ENCODE measurements at regions not wholly inside any gene's neighbourhood (a gene's known extent, or its start where the extent isn't known, plus 50 kb on each side); places are given as distances from the start of the nearest gene placed in this dataset.

DNA sequence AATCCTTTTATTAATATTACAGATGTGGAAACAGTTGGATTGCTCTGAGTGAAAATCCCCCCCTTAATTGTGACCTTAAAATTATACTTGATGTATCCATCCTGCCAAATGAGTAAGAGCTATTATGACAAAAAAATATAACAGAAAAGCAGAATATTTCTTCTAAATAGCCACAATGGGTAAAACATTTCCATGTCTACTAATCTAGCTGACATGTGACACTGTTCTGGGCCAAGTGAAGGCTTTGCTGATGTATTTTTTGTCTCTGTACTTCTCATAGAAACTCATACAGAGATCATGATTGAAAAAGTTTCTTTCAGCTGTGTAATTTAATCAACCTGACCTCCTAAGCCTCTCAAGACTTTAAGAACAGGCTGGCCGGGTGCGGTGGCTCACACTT is 569.1 kb upstream of the ZFP42 start:
- no peak for ATAC-seq (ENCODE audit: low read depth)
- Histone ChIP-seq H3K9me3 (ENCODE audit: severe bottlenecking) (no peaks in the 10 kb centered on the region), H3K36me3 (ENCODE audit: low read depth) (no peaks in the 10 kb centered on the region), H3K27ac (ENCODE audit: poor library complexity, severe bottlenecking) (no peak overlapping the region), H3K4me1 (ENCODE audit: insufficient read depth, poor library complexity, severe bottlenecking) (peaks cover 9% of the 10 kb centered on the region), H3K27me3 (ENCODE audit: insufficient read depth, poor library complexity, severe bottlenecking) (no peaks in the 10 kb centered on the region), H3K4me3 (ENCODE audit: severe bottlenecking) (no peak overlapping the region)
- TF ChIP-seq, protein P1, sequence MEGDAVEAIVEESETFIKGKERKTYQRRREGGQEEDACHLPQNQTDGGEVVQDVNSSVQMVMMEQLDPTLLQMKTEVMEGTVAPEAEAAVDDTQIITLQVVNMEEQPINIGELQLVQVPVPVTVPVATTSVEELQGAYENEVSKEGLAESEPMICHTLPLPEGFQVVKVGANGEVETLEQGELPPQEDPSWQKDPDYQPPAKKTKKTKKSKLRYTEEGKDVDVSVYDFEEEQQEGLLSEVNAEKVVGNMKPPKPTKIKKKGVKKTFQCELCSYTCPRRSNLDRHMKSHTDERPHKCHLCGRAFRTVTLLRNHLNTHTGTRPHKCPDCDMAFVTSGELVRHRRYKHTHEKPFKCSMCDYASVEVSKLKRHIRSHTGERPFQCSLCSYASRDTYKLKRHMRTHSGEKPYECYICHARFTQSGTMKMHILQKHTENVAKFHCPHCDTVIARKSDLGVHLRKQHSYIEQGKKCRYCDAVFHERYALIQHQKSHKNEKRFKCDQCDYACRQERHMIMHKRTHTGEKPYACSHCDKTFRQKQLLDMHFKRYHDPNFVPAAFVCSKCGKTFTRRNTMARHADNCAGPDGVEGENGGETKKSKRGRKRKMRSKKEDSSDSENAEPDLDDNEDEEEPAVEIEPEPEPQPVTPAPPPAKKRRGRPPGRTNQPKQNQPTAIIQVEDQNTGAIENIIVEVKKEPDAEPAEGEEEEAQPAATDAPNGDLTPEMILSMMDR (IDR thresholded peaks at IDR 0.05; ENCODE audit: poor library complexity, severe bottlenecking), result no peak
- DNase-seq (ENCODE audit: low spot score), result no peak

DNA sequence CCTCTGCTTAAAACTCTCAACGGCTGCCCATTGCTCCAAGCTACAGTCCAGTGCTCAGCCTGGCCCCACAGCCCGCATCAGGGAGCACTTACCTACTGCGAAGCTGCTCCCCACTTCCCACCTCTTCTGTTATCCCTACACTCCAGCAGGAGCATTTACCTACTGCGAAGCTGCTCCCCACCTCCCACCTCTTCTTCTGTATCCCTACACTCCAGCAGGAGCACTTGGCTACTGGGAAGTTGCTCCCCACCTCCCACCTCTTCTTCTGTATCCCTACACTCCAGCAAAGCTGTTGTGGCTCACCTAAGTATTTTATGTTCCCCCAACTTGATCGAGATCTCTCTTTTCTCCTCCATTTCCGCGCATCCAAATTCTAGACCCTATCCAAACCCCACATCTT is 563.3 kb upstream of the ZFP42 start:
- Histone ChIP-seq H3K36me3 (ENCODE audit: low read depth) (no peaks in the 10 kb centered on the region), H3K27me3 (ENCODE audit: insufficient read depth, poor library complexity, severe bottlenecking) (no peaks in the 10 kb centered on the region), H3K4me1 (ENCODE audit: insufficient read depth, poor library complexity, severe bottlenecking) (no peaks in the 10 kb centered on the region), H3K9me3 (ENCODE audit: severe bottlenecking) (no peaks in the 10 kb centered on the region), H3K27ac (ENCODE audit: poor library complexity, severe bottlenecking) (no peak overlapping the region), H3K4me3 (ENCODE audit: severe bottlenecking) (no peak overlapping the region)
- TF ChIP-seq, protein P1 (IDR thresholded peaks at IDR 0.05; ENCODE audit: poor library complexity, severe bottlenecking), result no peak
- no peak for DNase-seq (ENCODE audit: low spot score)
- no peak for ATAC-seq (ENCODE audit: low read depth)

DNA sequence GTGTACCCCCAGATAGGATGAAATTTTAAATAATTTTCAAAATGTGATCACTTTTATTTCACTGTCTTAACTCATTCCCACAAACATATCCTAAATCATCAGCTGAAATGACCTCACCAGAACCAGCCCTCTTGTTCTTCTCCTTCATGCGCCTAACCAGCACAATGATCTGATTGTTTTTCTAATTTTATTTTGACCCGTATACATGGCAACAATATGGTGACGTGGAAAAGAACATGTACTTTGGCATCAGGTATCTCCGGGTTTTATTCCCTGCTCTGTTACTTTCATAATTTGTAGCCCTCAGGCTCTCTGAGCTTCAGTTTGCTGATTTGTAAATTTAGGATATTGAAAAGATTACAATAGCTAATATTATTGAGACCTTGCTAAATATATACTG is 562.4 kb upstream of the ZFP42 start:
- no peaks in the 10 kb centered on the region for H3K4me1 ChIP-seq (ENCODE audit: insufficient read depth, poor library complexity, severe bottlenecking)
- no peaks in the 10 kb centered on the region for H3K9me3 ChIP-seq (ENCODE audit: severe bottlenecking)
- no peak overlapping the region for H3K27ac ChIP-seq (ENCODE audit: poor library complexity, severe bottlenecking)
- H3K4me3 ChIP-seq (ENCODE audit: severe bottlenecking), result no peak overlapping the region
- TF ChIP-seq, protein P1 (IDR thresholded peaks at IDR 0.05; ENCODE audit: poor library complexity, severe bottlenecking), result no peak
- no peak for ATAC-seq (ENCODE audit: low read depth)
- H3K27me3 ChIP-seq (ENCODE audit: insufficient read depth, poor library complexity, severe bottlenecking), result no peaks in the 10 kb centered on the region
- DNase-seq (ENCODE audit: low spot score), result no peak
- no peaks in the 10 kb centered on the region for H3K36me3 ChIP-seq (ENCODE audit: low read depth)

DNA sequence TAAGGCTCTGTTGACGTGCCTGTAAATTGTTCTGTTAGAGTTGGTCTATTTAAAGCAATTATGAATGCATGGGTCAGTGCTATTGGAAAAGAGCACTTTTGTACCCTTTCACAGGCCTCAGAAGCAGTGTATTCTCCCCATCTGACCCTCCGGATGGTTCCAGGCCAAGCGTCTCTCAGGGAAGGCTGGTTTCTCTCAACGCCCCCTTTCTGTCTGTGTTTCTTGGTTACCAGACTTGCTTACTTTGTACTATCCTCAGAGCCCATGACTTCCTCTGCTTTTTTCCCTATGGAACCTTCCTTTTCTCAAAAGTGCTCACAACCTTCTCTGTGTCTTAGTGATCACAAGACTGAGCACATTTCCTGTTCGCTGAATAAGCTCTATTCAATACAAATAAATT is 559.3 kb upstream of the ZFP42 start:
- no peak for ATAC-seq (ENCODE audit: low read depth)
- H3K9me3 ChIP-seq (ENCODE audit: severe bottlenecking), result no peaks in the 10 kb centered on the region
- no peak for DNase-seq (ENCODE audit: low spot score)

DNA sequence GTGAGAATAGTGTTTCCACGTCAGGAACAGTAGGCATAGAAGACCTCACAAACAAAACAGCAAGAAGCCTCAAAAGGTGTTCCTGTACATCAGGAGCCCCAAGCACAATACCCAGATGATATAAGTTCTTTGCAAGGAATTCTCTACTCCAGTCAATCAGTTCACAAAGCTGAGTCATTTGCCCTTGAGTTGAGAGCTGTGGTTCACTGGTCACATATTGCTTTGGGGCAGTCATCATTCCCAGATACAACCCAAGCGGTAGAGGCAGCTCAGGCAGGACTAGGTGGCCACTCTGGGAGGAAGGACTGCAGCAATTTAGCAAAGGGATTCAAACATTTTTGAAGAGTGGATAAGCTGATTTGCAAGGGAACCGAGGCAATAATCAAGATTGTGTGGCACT is 551.5 kb upstream of the ZFP42 start:
- TF ChIP-seq, protein P1 (IDR thresholded peaks at IDR 0.05; ENCODE audit: poor library complexity, severe bottlenecking), result no peak
- DNase-seq (ENCODE audit: low spot score) (no peak), ATAC-seq (ENCODE audit: low read depth) (no peak)
- no peaks in the 10 kb centered on the region for H3K4me1 ChIP-seq (ENCODE audit: insufficient read depth, poor library complexity, severe bottlenecking)
- no peaks in the 10 kb centered on the region for H3K27me3 ChIP-seq (ENCODE audit: insufficient read depth, poor library complexity, severe bottlenecking)
- no peak overlapping the region for H3K4me3 ChIP-seq (ENCODE audit: severe bottlenecking)
- no peaks in the 10 kb centered on the region for H3K36me3 ChIP-seq (ENCODE audit: low read depth)
- H3K9me3 ChIP-seq (ENCODE audit: severe bottlenecking), result no peaks in the 10 kb centered on the region
- no peak overlapping the region for H3K27ac ChIP-seq (ENCODE audit: poor library complexity, severe bottlenecking)

More for the DNA sequence above, 559.3 kb upstream of the ZFP42 start:
- no peaks in the 10 kb centered on the region for H3K4me1 ChIP-seq (ENCODE audit: insufficient read depth, poor library complexity, severe bottlenecking)
- H3K27me3 ChIP-seq (ENCODE audit: insufficient read depth, poor library complexity, severe bottlenecking), result no peaks in the 10 kb centered on the region
- H3K27ac ChIP-seq (ENCODE audit: poor library complexity, severe bottlenecking), result no peak overlapping the region
- no peaks in the 10 kb centered on the region for H3K36me3 ChIP-seq (ENCODE audit: low read depth)
- no peak overlapping the region for H3K4me3 ChIP-seq (ENCODE audit: severe bottlenecking)
- TF ChIP-seq, protein P1 (IDR thresholded peaks at IDR 0.05; ENCODE audit: poor library complexity, severe bottlenecking), result no peak

All from RWPE2 (cell line).